Fibroblast of gingiva (primary cell): ENCODE measurements at regions not wholly inside any gene's neighbourhood (a gene's known extent, or its start where the extent isn't known, plus 50 kb on each side); places are given as distances from the start of the nearest gene placed in this dataset.

ENCODE experiments used
- DNase-seq: peaks from one replicate; pipeline ENCODE4 v3.0.0-alpha.2; 2011; ENCODE audit warnings: low read depth

- no peak for DNase-seq
These were observed 240.4 kb upstream of the POU3F1 start for GRCh38 chr1:38287036-38287435.

GRCh38 chr1:38285807-38286530 is 239.4 kb upstream of the POU3F1 start:
- DNase-seq = no peak

GRCh38 chr1:38284953-38285352 is 238.4 kb upstream of the POU3F1 start:
- no peak for DNase-seq

GRCh38 chr1:38283696-38284470 is 237.3 kb upstream of the POU3F1 start:
- DNase-seq = no peak

- DNase-seq = no peak
These were observed 232.6 kb upstream of the POU3F1 start for GRCh38 chr1:38279148-38279547.

- DNase-seq = no peak
These were observed 231.1 kb upstream of the POU3F1 start for GRCh38 chr1:38277646-38278045.

GRCh38 chr1:38275960-38276359 is 229.4 kb upstream of the POU3F1 start:
- no peak for DNase-seq

- DNase-seq = no peak
These were observed 228.4 kb upstream of the POU3F1 start for GRCh38 chr1:38274974-38275373.

- DNase-seq = no peak
These were observed 226.7 kb upstream of the POU3F1 start for GRCh38 chr1:38273196-38273804.

- no peak for DNase-seq
These were observed 225.9 kb upstream of the POU3F1 start for GRCh38 chr1:38272515-38272914.

- no peak for DNase-seq
These were observed 224.4 kb upstream of the POU3F1 start for GRCh38 chr1:38270849-38271633.

GRCh38 chr1:38269923-38270848 is 223.6 kb upstream of the POU3F1 start:
- no peak for DNase-seq

- no peak for DNase-seq
These were observed 221.6 kb upstream of the POU3F1 start for GRCh38 chr1:38268226-38268625.

GRCh38 chr1:38267037-38268036 is 220.7 kb upstream of the POU3F1 start:
- no peak for DNase-seq

GRCh38 chr1:38266197-38266520 is 219.6 kb upstream of the POU3F1 start:
- DNase-seq = no peak

- DNase-seq = no peak
These were observed 219.0 kb upstream of the POU3F1 start for GRCh38 chr1:38265293-38266196.

GRCh38 chr1:38263438-38263837 is 216.8 kb upstream of the POU3F1 start:
- DNase-seq = no peak

GRCh38 chr1:38261574-38261973 is 215.0 kb upstream of the POU3F1 start:
- DNase-seq = no peak

GRCh38 chr1:38258085-38258627 is 211.6 kb upstream of the POU3F1 start:
- no peak for DNase-seq
